ENCODE measurements at regions not wholly inside any gene's neighbourhood (a gene's known extent, or its start where the extent isn't known, plus 50 kb on each side); places are given as distances from the start of the nearest gene placed in this dataset.
"Not testable (repeated sequence)": the region's sequence is repeated elsewhere in the genome, so short reads cannot be mapped to it uniquely, and the experiment has no call there.

DNA sequence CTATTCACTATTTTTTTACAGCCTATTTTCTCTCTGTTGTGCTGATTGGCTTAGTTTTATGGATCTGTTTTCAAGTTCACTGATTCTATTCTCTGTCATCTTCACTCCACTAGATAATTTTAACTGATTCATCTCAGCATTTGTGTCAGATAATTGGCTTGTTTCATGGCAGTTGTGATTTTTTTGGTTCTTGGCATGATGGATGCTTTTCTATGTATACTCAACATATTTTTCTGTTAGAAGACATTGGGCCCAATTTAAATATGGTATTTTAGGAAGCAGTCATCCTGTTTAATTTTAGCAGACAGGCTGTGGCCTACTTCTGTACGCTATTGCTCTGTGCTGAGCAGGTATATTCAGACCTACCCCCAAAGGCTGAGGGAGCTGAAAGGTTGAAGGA lies 1865.3 kb upstream of the ACO1 start:
- DNase-seq = no peak

DNA sequence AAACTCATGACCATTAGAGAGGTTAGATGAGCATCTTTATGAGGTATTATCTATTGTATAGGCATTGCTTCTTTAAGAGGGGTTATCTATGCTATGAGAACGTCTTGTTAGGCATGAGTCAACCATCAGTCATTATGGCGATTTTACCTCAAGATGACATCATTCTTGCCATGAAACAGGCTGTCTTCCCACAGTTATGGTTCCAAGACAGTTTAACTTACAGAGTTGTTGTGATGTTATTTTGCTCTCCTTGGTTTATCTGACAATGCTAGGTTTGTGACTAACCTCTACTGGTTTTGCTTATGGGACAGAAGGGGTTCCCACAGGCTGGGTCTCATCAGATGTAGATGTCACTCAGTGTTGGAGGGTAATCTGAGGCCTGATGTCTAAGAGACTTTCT lies 1864.7 kb upstream of the ACO1 start:
- DNase-seq = no peak

DNA sequence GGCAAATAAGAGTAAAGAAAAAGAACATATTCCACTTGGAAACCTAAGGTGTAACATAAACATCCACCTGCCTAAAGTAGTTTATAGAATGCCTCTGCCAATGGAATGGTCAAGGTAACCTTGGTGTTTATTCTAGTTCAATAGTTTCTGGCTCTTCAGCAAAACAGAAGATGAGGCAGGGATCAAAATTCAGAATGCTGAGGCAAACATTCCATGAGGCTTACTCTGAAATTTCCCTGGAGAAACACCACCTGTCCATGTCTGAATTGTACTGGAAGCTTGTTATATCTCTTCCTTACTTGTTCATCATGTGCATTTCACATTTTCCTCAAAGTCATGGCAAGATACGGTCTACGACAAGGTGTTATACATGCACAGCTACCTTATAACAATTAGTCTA lies 1862.4 kb upstream of the ACO1 start:
- DNase-seq = no peak

DNA sequence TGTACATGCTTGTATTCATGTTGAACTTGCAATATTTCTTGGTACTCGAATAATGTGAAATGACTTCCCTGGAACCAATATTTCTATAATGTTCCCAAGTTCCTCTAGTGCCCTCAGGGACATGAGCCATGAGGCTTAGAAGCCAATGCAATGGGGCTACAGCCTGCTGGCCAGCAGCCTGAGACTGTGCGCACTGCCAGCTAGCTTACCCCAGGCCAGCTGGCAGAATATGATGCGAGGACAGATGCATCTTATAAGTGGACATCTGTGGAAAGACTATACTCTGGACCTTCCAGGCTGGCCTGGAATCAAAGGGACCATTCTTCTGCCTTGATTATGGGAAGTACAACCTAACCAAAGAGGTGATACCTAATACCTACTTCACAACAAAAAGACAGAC lies 1862.0 kb upstream of the ACO1 start:
- DNase-seq = no peak

DNA sequence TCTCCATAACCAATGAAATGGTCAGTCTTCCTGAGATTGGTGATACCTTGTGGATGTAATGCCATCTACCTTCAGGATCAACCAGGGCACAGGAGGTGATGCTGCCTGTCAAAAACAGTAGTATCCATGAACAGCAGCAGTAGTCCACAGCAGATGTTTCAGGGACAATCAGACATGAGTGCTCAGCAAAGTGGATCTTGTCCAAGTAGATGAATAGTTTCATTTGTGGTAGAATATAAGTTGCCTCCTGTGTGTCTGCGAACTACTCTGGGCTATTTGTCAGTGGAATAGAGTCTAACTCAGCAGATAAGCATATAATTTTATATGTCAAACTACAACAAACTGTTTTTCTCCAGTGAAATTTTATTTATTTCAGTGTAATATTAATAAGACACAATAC lies 1860.1 kb upstream of the ACO1 start:
- DNase-seq = no peak

DNA sequence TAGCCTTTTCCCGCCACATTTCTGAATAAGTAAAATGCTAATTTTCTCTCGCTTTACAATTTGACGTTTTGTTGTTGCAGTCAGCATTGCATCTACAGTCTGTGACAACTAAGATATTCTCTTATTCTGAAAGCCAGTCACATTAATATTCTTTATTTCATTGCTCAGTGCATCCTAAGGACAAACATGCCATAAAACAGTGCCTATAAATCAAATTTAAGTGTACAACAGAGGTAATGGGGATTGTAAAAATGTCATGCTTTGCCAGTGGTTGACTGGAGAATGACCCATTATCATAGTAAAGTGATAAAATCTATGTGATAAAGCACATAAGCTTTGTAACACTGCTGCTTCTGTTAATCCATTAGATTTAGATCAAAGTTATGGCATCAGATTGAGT lies 1850.0 kb upstream of the ACO1 start:
- no peak for DNase-seq

DNA sequence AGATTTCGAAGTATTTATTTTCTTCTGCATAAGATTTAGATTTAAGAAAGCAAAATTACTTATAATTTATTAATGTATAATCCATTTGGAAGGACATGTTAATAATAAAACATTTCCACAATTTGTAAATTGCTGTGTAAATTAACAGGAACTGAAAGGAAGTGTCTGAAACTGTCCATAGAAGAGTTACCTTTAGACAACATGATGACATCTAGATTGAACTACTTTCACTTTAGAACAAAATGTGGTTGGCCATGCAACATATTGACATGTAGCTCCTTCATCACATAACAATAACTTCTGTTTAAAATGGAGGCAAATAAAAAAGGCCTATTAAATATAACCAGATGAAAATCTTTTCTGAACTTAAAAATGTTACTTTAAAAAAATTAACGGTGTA lies 1849.5 kb upstream of the ACO1 start:
- DNase-seq = no peak

DNA sequence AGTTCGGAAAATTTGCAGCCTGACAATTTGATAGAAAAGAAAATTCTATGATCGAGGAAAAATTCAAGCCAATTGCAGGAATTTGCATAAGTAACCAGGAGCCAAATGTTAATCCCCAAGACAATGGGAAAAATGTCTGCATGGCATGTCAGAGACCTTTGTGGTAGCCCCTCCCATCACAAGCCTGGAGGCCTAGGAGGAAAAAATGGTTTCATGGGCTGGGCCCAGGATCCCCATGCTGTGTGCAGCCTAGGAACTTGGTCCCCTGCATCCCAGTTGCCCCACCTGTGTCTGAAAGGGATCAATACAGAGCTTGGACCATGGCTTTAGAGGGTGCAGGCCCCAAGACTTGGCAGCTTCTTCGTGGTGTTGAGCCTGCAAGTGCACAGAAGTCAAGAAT lies 1847.9 kb upstream of the ACO1 start:
- DNase-seq = no peak

DNA sequence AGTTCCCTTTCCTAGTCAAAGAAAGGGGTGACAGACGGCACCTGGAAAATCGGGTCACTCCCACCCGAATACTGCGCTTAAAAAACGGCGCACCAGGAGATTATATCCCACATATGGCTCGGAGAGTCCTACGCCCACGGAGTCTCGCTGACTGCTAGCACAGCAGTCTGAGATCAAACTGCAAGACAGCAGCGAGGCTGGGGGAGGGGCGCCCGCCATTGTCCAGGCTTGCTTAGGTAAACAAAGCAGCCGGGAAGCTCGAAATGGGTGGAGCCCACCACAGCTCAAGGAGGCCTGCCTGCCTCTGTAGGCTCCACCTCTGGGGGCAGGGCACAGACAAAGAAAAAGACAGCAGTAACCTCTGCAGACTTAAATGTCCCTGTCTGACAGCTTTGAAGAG lies 1844.7 kb upstream of the ACO1 start:
- DNase-seq = not testable (repeated sequence)

DNA sequence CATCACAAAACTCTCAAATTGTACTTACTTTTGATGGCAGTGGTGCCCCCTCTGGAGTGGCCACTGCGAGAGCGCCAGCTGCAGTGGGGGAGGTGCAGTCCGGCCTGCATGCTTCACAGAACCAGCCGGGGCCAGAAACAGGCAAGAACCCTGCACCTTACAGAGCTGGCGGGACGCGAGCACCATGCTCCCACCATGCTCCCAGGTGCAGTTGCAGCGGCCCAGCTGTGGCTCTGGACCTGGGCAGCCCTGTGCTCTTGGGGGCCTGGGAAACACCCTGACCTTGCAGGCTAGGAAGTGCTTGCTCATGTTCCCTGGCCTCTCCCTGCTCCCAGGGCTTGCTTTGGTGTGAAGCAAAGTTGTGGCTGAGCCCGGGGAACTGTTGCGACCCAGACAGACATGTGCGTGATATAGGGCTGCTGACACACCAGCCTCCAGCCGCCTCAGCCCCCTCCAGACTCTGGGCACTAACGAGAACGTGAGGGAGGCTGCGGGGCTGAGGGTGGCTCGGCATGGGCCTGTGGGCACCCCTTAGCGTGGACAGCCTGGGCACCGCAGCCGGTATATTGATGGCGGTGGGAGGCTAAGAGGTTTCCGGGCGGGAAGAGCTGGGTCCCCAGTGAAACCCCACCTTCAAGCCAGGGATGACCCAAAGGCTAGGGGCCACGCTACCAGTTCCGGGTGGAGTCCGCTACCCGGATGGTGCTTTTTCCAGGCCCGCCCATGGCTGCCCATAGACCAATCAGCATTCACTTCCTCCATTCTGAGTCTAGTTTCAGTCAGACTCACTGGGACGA lies 1809.9 kb upstream of the ACO1 start:
- no peak for DNase-seq

DNA sequence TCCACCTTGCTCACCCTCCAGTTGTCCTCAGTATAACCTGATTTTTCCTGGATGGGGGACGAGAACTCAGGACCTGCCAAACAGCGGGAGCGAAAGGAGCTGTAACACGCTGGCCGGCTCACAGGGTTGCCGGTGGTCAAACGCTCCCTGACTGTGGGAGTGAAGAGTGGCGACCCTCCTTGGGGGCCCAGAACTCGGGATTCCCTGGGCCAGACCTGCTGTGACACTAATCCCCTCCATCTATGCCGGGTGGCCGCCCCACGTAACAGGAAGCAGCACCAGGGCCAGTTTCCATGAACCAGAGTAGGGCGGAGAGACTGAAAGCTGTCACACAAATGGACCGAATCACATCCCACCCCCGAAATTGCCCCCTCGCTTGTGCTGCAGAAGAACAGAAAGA lies 1809.2 kb upstream of the ACO1 start:
- no peak for DNase-seq

DNA sequence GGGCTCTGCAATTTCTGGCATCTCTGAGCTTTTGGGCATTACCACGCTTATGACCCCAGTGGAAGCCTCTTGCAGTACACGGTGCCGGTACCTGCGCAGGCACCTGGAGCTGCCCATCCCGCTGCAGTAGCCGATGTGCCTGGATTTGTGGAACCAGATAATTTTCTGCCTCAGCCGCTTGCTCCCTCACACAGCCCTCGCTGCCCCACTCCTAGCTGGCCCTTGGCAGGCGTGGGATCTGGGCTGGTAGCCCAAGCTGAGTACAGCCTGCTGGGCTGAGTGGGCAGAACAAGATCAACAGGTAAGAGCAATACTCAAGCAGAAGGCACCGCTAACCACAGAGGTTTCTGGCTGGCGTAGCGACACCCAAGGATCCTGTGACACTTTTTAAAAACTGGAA lies 1808.8 kb upstream of the ACO1 start:
- DNase-seq = no peak

DNA sequence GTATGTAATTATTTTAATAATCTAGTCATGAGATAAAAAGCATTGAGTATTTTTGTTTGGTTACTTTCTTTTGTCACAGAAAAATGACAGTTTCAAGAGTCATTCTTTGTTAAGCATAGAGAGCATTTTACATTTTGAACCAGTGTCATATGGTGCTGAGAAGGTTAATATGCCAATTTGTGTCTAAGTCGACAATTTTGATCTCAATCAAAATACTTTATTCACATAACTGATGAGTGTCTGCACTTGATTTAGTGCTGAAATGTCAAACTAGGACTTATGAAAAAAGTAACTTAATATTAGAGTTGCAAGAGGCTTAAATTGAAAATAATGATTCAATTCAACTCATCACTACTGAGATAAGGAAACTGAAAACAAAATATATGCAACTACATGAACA lies 1804.6 kb upstream of the ACO1 start:
- no peak for DNase-seq

DNA sequence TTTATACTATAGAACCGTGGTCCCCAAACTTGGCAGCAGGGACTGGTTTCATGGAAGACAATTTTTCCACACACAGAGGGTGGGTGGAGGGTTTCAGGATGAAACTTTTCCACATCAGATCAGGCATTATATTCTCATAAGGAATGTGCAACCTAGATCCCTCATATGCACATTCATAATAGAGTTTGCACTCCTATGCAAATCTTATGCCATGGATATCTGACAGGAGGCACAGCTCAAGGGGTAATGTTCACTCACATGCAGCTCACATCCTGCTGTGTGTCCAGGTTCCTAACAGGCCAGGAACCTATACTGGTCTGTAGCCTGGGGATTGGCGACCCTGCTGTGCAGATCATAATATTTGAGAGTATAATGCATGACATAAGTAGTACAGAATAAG lies 1802.2 kb upstream of the ACO1 start:
- no peak for DNase-seq

DNA sequence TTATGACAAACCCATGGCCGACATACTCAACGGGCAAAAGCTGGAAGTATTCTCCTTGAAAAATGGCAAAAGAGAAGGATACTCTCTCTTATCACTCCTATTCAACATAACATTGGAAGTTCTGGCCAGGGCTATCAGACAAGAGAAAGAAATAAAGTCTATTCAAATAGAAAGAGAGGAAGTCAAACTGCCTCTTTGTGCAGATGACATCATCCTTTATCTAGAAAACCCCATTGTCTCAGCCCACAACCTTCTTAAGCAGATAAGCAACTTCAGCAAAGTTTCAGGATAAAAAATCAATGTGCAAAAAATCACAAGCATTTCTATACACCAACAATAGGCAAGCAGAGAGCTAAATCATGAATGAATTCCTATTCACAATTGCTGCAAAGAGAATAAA lies 1799.9 kb upstream of the ACO1 start:
- DNase-seq = no peak

DNA sequence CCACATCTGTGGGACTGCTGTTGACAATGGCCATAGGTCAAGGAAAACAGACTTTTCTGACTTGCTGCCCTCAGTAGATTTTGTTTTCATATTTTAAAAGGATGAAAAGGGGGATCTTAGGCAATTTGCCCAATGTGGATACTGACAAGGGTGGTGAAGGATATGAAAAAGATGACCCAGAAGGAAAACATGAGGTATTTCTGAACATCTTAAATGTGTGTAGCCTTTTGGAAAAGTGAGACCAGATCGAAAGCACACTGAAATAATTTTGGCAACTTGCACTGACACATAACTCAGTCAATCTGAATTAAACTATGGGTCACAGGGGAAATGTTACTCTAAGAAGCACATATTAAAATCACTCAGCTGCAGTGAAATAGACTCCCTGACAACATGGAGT lies 1793.0 kb upstream of the ACO1 start:
- no peak for DNase-seq

DNA sequence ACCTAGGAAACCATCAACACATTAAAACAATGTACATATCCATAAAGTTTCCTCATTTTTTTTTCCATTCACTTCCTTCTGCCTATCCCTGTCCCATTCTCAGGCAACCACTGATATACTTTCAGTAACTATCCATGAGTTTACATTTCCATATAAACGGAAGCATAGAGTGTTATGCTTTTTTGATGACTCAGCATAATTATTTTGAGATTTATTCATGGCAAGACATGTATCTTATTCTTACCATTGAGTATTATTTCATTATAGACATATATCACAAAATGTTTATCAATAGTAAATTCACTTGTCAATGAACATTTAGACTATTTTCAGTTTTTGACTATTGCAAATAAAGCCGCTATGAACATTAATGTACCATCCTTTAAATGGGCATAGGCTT lies 1786.8 kb upstream of the ACO1 start:
- DNase-seq = no peak

DNA sequence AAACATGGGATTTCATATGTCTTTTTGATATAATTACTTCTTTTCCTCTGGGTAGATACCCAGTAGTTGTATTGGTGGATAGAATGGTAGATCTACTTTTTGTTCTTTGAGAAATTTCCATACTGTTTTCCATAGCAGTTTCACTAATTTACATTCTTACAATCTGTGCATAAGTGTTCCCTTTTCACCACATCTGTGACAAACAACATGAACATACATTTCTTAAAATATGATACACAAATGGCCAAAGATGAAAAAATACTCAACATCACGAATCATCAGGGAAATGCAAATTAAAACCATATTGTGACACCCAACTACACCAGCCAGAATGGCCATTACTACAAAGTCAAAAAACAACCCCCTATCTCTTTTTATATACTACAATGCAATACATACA lies 1778.5 kb upstream of the ACO1 start:
- DNase-seq = no peak

DNA sequence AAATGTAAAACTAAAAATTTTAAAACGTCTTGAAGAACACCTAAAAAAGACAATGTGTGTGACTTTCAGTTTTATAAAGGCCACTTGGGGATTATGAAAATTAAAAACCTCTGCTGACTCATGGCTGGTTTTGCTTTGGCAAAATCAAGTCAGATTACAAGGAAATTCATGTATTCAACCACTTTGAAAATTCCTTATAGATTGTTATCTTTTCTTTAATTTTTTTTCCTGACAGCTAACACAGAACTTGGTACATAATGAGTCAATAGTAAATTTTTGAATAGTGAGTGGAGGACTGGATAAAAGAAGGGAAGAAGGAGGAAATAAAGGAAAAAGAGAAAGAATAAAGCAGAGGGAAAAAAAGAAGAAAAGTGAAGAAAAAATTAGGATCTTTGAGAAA lies 1774.7 kb upstream of the ACO1 start:
- no peak for DNase-seq

DNA sequence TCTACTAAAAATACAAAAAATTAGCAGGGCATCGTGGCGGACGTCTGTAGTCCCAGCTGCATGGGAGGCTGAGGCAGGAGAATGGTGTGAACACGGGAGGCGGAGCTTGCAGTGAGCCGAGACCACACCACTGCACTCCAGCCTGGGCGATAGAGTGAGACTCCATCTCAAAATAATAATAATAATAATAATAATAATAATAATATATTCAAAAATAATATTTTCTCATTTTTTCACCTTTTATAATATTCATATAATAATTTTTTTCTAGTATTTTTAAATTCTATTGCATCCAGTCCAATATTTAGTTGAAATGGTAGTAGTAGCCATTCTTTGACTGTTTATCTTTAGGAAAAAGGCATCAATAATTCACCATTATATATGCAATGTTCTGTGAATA lies 1767.7 kb upstream of the ACO1 start:
- not testable (repeated sequence) for DNase-seq

DNA sequence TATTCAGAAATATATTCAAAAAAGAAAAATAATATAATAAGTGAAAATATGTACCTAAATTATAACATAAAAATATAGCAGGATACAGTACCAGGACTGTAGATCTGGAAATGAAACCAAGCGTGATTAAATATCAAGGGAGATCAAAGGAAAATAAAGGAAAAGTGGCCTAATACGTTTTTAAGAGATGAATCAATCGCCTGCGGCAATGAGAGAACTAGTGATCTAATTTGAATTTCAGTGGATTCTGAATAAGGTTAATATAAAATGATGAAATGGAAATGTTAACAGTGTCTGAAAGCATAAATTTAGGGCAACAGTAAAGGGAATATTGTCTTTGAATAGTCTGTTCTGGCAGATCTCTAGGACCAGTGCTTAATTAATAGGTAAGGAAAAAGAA lies 1761.9 kb upstream of the ACO1 start:
- DNase-seq = no peak

DNA sequence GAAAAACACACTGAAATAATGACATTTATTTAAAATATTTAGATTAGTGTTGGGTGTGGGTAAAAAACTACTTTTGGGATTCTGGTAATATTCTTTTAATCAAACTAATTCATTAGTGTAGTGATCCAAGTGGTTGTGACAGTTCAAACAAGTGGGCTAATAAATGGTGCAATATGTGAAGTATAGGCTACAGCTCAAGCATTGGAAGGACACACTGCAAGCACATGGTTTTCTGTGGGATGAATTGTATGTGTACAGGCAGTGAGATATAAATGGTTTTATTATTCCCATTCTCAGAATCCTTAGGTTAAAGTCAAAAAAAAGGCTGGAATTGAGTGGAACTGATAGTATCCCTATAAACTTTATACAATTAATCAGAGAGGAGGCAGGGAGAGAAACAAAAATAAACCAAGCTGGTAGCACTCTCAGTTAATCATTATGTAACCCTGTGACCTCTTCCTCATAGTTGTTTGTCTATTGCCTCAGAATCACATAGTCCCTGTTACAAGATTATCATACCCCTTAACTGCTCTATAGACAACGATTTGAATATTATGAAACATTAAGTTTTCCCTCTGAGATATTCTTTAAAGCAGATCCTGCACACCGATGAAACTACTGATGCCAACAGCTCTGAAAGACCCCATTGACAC lies 1755.4 kb upstream of the ACO1 start:
- DNase-seq = no peak

DNA sequence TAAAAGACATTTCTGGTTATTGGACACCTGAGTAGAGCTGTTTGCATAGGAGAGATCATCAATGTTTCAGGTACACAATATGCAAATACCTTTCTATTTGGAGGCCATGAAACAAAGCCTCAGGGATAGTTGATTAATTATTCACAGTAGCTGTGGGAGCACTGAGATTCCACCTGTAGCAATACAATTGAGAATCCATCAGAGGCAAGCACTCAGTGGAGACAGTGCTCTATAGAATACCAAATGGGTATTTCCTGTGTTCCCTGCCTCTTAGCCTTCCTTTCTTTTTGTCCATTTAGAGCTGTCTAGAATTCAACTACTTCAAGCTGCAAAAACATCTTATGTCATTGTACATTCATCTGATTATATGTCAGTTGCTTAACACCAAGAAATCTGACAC lies 1754.0 kb upstream of the ACO1 start:
- no peak for DNase-seq

DNA sequence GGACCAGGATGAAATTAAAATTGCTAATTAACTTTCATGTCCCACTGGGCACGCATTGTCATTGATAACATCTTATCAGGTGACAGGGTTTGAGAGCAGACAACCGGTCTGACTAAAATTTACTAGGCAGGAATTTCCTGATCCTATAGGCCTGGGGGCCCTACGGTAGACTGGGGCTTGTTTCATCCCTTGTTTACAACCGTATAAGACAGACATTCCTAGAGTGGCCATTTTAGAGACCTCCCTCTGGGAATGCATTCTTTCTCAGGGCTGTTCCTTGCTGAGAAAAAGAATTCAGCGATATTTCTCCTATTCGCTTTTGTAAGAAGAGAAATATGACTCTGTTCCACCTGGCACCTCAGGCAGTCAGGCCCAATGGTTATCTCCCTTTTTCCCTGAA lies 1737.8 kb upstream of the ACO1 start:
- not testable (repeated sequence) for DNase-seq

DNA sequence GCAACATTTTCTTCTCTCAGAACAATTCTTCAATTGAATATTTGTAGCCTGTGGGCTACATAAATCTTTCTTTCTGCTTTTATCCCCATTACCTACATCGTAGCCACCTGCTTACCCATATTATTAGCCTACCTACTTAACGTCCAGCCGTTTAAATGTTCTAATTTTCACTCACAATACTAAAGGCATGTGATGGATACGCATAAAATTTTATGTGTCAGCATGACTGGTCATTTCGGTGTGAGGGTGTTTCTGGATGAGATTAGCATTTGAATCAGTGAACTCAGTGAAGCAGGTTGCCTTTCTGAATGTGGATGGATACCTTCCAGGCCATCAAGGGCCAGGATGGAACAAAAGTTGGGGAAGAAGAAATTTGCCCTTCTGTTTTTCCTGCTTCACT lies 1722.5 kb upstream of the ACO1 start:
- no peak for DNase-seq
